Lung (tissue), 11 donors: ENCODE measurements at regions not wholly inside any gene's neighbourhood (a gene's known extent, or its start where the extent isn't known, plus 50 kb on each side); places are given as distances from the start of the nearest gene placed in this dataset.
A peak's percentile ranks its signal among the peaks of the same experiment; 100 is the strongest.

ENCODE experiments used
- ATAC-seq: fragments of 200-7000 bp; cut with Tn5 transposase; one replicate; pipeline ENCODE4 v1.9.1; 2020; ENCODE audit warnings: moderate number of reproducible peaks; ENCODE audit not compliant: insufficient read depth, low FRiP score
- DNase-seq, 3 donors: peaks; one replicate each; pipeline ENCODE4 v3.0.0-alpha.2; 2013 to 2017
- H3K27ac ChIP-seq, 2 donors: one replicate each; pipeline ENCODE4 v1.5.1; 2013; ENCODE audit warnings: mild to moderate bottlenecking in 2 of 2, moderate library complexity in 2 of 2, control low read depth in 1 of 2, inconsistent platforms in 1 of 2, low read depth in 1 of 2, low read length in 1 of 2
- H3K27me3 ChIP-seq, 3 donors: one replicate each; pipeline ENCODE4 v1.5.1; 2013; ENCODE audit warnings: low read length in 2 of 3; ENCODE audit not compliant: control insufficient read depth in 3 of 3, insufficient read depth in 3 of 3
- H3K36me3 ChIP-seq, 4 donors: one replicate each; pipeline ENCODE4 v1.5.1; 2013; ENCODE audit warnings: low read length in 4 of 4, mild to moderate bottlenecking in 1 of 4, moderate library complexity in 1 of 4; ENCODE audit not compliant: control insufficient read depth in 4 of 4, insufficient read depth in 4 of 4
- H3K4me1 ChIP-seq, 5 donors: one replicate each; pipeline ENCODE4 v1.5.1; 2013; ENCODE audit warnings: low read length in 5 of 5, mild to moderate bottlenecking in 2 of 5, moderate library complexity in 1 of 5; ENCODE audit not compliant: control insufficient read depth in 5 of 5, insufficient read depth in 5 of 5
- H3K4me3 ChIP-seq: one replicate; pipeline ENCODE4 v1.5.1; 2013; ENCODE audit warnings: mild to moderate bottlenecking, control low read depth, moderate library complexity
- H3K9ac ChIP-seq, 2 donors: one replicate each; pipeline ENCODE4 v1.5.1; 2013; ENCODE audit warnings: low read length in 2 of 2, control low read depth in 1 of 2; ENCODE audit not compliant: insufficient read depth in 1 of 2
- H3K9me3 ChIP-seq, 4 donors: one replicate each; pipeline ENCODE4 v1.5.1; 2013; ENCODE audit warnings: low read length in 3 of 4, mild to moderate bottlenecking in 1 of 4, moderate library complexity in 1 of 4; ENCODE audit not compliant: control insufficient read depth in 4 of 4, insufficient read depth in 3 of 4
- CTCF ChIP-seq: IDR thresholded peaks from 2 replicates; pipeline ENCODE4 v1.5.1; 2012; ENCODE audit warnings: mild to moderate bottlenecking; ENCODE audit errors: control extremely low read depth, extremely low read depth
- WGBS, 2 donors: extraction: QIAGEN DNeasy Blood & Tissue Kit; methylation state at CpG; one replicate each; pipeline ENCODE4 v1.1.7; 2013; 5-methylcytosine and 5-hydroxymethylcytosine counted together
- donor health status: control.
- donor health status: control.
- donor health status: Bipolar disorder and iron deficiency.
- donor health status: healthy.
- donor health status: DM: yes; HTN: yes; CAD: no.

DNA sequence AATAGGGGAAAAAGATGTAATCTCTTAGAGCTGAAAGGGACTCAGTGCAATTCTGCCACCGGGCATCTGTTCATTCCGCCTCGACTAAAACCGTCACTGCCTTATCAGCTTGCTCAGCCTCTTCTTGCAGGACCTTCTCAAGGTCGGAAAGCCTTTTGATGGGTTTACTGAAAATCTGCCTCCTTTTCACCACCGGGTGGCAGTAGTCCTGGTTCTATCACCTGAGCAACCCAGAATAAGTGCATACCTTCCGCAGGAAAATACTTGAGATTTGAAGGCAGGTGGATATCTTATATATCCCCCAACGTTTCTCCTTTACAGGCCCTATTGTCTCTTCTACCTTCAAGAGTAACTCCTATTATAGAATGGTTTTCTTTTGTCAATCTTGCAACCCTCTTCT is 103.4 kb upstream of the PAK3 start:
- no peak overlapping the region for H3K27ac ChIP-seq
- DNase-seq (peak in 2 of 3 donors; percentile 1 to 18), ATAC-seq (no peak)

DNA sequence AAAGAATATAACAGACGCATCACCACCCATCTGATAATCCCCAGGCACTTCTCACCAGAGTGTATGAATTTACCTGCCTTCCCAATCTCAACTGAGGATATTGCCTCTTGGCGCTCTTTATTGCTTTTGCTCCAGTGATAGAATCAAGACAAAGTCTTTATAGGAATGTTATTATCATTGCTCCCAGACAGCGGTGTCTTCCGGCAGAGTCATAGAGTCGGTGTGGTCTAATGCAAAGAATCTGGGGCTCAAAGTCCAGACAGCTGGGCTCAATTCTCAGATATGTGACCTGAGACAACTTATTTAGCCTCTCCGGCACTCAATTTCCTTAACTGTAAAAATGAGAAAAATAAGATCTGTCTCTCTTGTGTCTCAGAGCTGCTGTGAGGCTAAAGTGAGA is 106.1 kb upstream of the PAK3 start:
- Histone ChIP-seq H3K36me3 (no peaks in the 10 kb centered on the region), H3K27ac (no peak overlapping the region), H3K9ac (no peak overlapping the region), H3K27me3 (peaks cover 6 to 58% (median 7%) of the 10 kb centered on the region in 3 donors), H3K4me1 (no peaks in the 10 kb centered on the region), H3K9me3 (peaks cover 0 to 2% (median 0%) of the 10 kb centered on the region in 4 donors), H3K4me3 (no peak overlapping the region)
- ATAC-seq = no peak
- 81 to 94% methylated on average over 6 of the region's 6 CpGs for WGBS, 2 donors
- no peak for DNase-seq
- no peak for TF ChIP-seq CTCF

More for the DNA sequence above, 103.4 kb upstream of the PAK3 start:
- peak; percentile 11 for TF ChIP-seq CTCF
- no peaks in the 10 kb centered on the region for H3K4me1 ChIP-seq
- no peak overlapping the region for H3K4me3 ChIP-seq
- WGBS, 2 donors = 12 to 18% methylated on average over 8 of the region's 8 CpGs
- H3K9me3 ChIP-seq = peaks cover 0 to 2% (median 0%) of the 10 kb centered on the region in 4 donors
- H3K36me3 ChIP-seq = no peaks in the 10 kb centered on the region
- H3K27me3 ChIP-seq = peaks cover 6 to 44% (median 11%) of the 10 kb centered on the region in 3 donors
- H3K9ac ChIP-seq = no peak overlapping the region

DNA sequence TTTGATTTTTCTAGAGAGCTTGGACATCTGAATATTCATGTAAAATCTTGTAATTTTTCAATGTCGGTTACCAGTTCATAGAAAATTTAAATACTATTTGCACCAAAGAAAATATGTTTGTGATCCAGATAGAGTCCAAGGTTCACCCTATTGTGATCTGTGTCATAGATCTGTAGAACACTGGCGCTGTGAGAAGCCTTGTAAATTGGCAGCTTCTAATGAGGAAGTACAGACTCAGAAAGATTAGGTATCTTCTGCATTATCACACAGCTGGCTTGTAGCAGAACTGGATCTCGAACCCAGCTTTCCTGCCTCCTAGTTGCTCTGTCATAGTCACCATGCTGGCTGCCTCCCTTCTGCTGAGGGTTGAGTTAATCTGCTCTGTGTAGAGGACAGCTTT is 106.5 kb upstream of the PAK3 start:
- H3K4me3 ChIP-seq = no peak overlapping the region
- peaks cover 6 to 61% (median 7%) of the 10 kb centered on the region in 3 donors for H3K27me3 ChIP-seq
- WGBS, 2 donors = 77 to 84% methylated on average over 3 of the region's 3 CpGs
- ATAC-seq = no peak
- no peak overlapping the region for H3K27ac ChIP-seq
- no peak for TF ChIP-seq CTCF
- H3K9me3 ChIP-seq = peaks cover 0 to 2% (median 0%) of the 10 kb centered on the region in 4 donors
- H3K36me3 ChIP-seq = no peaks in the 10 kb centered on the region
- DNase-seq = no peak
- no peak overlapping the region for H3K9ac ChIP-seq
- no peaks in the 10 kb centered on the region for H3K4me1 ChIP-seq

GRCh38 chrX:110987292-110987691 is 108.7 kb upstream of the PAK3 start:
- TF ChIP-seq CTCF = no peak
- no peak for ATAC-seq
- no peak overlapping the region for H3K9ac ChIP-seq

More at GRCh38 chrX:110987292-110987691, 108.7 kb upstream of the PAK3 start:
- H3K27me3 ChIP-seq = peaks cover 9 to 65% (median 17%) of the 10 kb centered on the region in 3 donors
- H3K9me3 ChIP-seq = no peaks in the 10 kb centered on the region
- no peak overlapping the region for H3K27ac ChIP-seq
- no peak for DNase-seq
- no peak overlapping the region for H3K4me3 ChIP-seq
- H3K36me3 ChIP-seq = no peaks in the 10 kb centered on the region
- no peaks in the 10 kb centered on the region for H3K4me1 ChIP-seq
- WGBS, 2 donors = 24 to 31% methylated on average over 3 of the region's 3 CpGs
